ENCODE measurements at regions not wholly inside any gene's neighbourhood (a gene's known extent, or its start where the extent isn't known, plus 50 kb on each side); places are given as distances from the start of the nearest gene placed in this dataset.

DNA sequence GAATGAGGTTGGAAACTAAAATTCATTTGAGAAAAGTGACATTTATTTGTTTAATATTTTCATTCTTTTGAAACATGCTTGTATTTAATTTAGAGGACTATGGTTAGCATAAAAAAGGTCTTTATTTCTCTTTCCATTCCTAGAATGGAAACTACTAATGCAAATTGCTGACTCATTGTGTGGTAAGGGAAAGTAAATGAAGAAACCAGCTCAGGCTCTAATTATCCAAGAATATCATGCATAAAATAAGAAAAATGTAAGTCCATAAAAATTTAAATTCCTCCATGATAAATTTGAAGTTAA lies 777.0 kb upstream of the SLITRK1 start:
- Histone ChIP-seq H3K4me1 (ENCODE audit: insufficient read depth, low read length, poor library complexity, severe bottlenecking) (peaks cover 8% of the 10 kb centered on the region), H3K4me3 (ENCODE audit: low read depth, low read length, poor library complexity, severe bottlenecking) (no peak overlapping the region), H3K27me3 (replicated peaks; ENCODE audit: insufficient read depth, low read depth, low read length, poor library complexity) (no peaks in the 10 kb centered on the region), H3K9me3 (ENCODE audit: low read depth, low read length, poor library complexity, severe bottlenecking) (no peaks in the 10 kb centered on the region), H3K36me3 (ENCODE audit: insufficient read depth, low read length, poor library complexity, severe bottlenecking) (no peaks in the 10 kb centered on the region), H3K27ac (ENCODE audit: low read depth, low read length, poor library complexity, severe bottlenecking) (no peak overlapping the region)
- BruUV-seq (replicated peaks), result no TSS peak
- POLR2A ChIA-PET (ENCODE audit: low non-redundant PET), result no interaction called here
- DNase-seq (ENCODE audit: low spot score), result no peak
- CTCF ChIA-PET, result no interaction called here
- TF ChIP-seq EZH2 (IDR thresholded peaks at IDR 0.05; ENCODE audit: borderline replicate concordance, low read depth, low read length, poor library complexity, severe bottlenecking), result no peak
- no peak for TF ChIP-seq CTCF (conservative IDR thresholded peaks at IDR 0.05; ENCODE audit: low read depth, low read length)
- intact Hi-C loops (cut with micrococcal nuclease; ENCODE audit: unreplicated experiment), result no loop called here

DNA sequence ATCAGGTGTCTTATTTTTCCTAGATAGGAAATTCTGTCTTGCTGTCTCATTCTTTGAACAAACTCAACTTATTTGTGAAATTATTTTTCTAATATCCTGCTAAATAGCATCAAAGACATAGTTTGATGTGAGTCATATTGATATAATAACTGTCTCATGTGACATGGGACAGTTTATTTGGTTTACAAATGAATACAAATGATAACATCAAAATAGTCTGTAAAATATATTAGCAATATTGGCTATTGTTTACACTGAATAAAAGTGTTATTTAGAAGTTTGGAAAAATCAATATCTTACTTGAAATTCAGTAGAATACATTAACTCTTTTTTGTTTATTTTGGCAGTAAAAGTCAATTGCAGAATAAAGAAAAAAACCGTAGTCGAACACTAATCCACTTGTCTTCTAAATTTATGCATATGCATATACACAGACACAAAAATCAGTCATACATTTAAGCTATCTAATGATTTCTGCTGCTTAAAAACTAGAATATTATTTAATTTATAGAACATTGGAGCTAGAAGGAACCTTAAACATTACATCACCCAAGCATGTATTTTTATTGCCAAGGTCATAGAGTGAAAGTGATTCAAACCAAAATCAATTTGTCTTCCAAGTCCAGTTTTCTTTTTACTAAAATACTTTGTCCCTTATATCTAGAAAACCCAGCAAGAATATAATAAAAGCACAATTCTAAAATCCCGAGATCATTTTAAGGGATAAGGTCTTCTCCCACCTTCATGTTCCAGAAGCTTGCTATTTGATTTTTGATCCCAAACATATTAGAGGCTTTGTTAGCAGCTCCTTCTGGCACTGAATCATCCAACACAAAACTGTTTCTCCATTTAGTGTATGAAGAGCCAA lies 776.5 kb upstream of the SLITRK1 start:
- Histone ChIP-seq H3K9me3 (ENCODE audit: low read depth, low read length, poor library complexity, severe bottlenecking) (no peaks in the 10 kb centered on the region), H3K4me3 (ENCODE audit: low read depth, low read length, poor library complexity, severe bottlenecking) (no peak overlapping the region), H3K27ac (ENCODE audit: low read depth, low read length, poor library complexity, severe bottlenecking) (no peak overlapping the region), H3K4me1 (ENCODE audit: insufficient read depth, low read length, poor library complexity, severe bottlenecking) (peaks cover 8% of the 10 kb centered on the region), H3K36me3 (ENCODE audit: insufficient read depth, low read length, poor library complexity, severe bottlenecking) (no peaks in the 10 kb centered on the region), H3K27me3 (replicated peaks; ENCODE audit: insufficient read depth, low read depth, low read length, poor library complexity) (no peaks in the 10 kb centered on the region)
- BruUV-seq (replicated peaks), result no TSS peak
- intact Hi-C loops (cut with micrococcal nuclease; ENCODE audit: unreplicated experiment), result no loop called here
- DNase-seq (ENCODE audit: low spot score), result no peak
- TF ChIP-seq EZH2 (IDR thresholded peaks at IDR 0.05; ENCODE audit: borderline replicate concordance, low read depth, low read length, poor library complexity, severe bottlenecking) (no peak), CTCF (conservative IDR thresholded peaks at IDR 0.05; ENCODE audit: low read depth, low read length) (no peak)
- POLR2A ChIA-PET (ENCODE audit: low non-redundant PET), result no interaction called here
- CTCF ChIA-PET, result no interaction called here

DNA sequence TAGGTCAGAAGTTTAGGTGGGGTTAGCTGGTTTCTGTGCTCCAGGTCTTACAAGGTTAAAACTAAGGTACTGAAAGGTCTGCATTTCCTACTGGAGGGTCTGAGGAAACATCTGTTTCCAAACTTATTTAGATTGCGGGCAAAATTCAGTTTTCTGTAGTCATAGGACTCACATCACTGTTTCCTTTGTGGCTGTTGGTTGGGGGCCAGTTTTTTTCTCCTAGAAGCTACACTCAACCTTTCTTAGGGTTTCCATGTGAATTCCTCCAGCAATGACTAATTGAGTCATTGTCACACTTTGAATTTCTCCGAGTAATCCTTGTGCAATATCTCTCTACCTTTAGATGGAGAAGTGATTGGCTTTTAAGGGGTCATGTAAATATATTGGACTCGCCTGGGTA lies 773.4 kb upstream of the SLITRK1 start:
- no peak overlapping the region for H3K27ac ChIP-seq (ENCODE audit: low read depth, low read length, poor library complexity, severe bottlenecking)
- TF ChIP-seq CTCF (conservative IDR thresholded peaks at IDR 0.05; ENCODE audit: low read depth, low read length) (no peak), EZH2 (IDR thresholded peaks at IDR 0.05; ENCODE audit: borderline replicate concordance, low read depth, low read length, poor library complexity, severe bottlenecking) (no peak)

More for the DNA sequence above, 773.4 kb upstream of the SLITRK1 start:
- no TSS peak for BruUV-seq (replicated peaks)
- peaks cover 15% of the 10 kb centered on the region for H3K4me1 ChIP-seq (ENCODE audit: insufficient read depth, low read length, poor library complexity, severe bottlenecking)
- ChIA-PET CTCF (no interaction called here), POLR2A (ENCODE audit: low non-redundant PET) (no interaction called here)
- H3K36me3 ChIP-seq (ENCODE audit: insufficient read depth, low read length, poor library complexity, severe bottlenecking), result no peaks in the 10 kb centered on the region
- H3K27me3 ChIP-seq (replicated peaks; ENCODE audit: insufficient read depth, low read depth, low read length, poor library complexity), result no peaks in the 10 kb centered on the region
- H3K9me3 ChIP-seq (ENCODE audit: low read depth, low read length, poor library complexity, severe bottlenecking), result no peaks in the 10 kb centered on the region
- H3K4me3 ChIP-seq (ENCODE audit: low read depth, low read length, poor library complexity, severe bottlenecking), result no peak overlapping the region
- intact Hi-C loops (cut with micrococcal nuclease; ENCODE audit: unreplicated experiment), result no loop called here
- DNase-seq (ENCODE audit: low spot score), result no peak
